AML-193 (cell line): ENCODE measurements at regions not wholly inside any gene's neighbourhood (a gene's known extent, or its start where the extent isn't known, plus 50 kb on each side); places are given as distances from the start of the nearest gene placed in this dataset.

Source experiments
- DNase-seq, 2 experiments: peaks; one replicate each; lab custom pipeline; 2025; lab: John Stamatoyannopoulos, UW

DNA sequence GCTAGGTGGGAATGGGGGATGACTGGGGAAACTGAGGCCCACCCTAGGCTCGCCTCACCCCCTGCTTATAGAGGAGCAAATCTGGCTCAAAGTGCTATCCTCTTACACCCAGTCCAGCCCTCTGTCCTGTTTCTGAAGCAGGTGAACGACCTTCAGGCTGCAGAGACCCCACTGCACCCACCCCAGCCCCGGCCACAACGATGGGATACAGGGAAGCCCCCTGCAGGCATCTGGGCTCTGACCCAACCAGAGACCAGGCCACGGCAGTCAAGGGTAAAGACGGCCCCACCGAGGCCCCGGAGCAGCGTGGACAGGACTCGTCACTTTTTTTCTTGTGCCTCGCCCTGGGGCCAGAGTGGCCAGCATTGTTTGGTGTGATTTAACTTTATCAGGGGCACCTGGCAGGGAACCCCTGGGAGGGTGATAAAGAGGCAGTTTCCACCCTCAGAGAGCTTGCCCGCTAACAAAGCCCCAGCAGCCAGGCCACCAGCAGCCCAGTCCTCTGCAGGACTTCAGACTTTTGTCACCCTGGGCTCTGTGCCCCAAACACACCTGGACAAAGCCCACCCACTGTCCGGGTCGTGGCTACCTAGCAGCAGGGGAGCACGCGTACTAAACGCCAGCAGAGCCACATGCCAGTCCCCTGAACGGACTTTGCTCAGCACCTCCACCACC, 612.6 kb downstream of the TBC1D22A start:
- no peak for DNase-seq

DNA sequence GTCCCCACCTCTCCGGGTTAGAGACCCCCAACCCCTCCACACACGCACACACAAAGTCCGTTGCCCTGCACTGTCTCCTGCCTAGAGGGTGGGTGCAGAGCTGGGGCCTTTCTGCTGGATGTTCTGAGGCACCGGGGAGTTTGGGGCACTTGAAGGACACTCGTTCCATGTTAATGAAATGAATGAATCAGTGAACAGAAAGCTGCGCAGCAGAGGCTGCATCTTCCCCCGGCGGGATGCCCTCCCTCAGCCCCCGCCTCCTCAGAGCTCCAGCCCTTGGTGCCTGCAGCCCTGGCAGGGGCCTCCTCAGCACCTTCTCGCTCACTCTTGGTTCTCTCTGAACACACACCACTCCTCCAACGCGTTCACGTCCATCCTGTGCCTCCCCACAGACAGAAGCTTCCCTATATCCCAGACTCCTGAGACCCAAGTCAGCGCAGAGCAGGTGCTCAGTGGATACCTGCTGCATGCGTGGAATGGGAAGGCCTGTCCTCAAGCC, 611.9 kb downstream of the TBC1D22A start:
- no peak for DNase-seq

GRCh38 chr22:47373648-47374272, 611.3 kb downstream of the TBC1D22A start:
- no peak for DNase-seq

- DNase-seq = no peak
Observed at GRCh38 chr22:47372596-47373385, 610.3 kb downstream of the TBC1D22A start.

DNA sequence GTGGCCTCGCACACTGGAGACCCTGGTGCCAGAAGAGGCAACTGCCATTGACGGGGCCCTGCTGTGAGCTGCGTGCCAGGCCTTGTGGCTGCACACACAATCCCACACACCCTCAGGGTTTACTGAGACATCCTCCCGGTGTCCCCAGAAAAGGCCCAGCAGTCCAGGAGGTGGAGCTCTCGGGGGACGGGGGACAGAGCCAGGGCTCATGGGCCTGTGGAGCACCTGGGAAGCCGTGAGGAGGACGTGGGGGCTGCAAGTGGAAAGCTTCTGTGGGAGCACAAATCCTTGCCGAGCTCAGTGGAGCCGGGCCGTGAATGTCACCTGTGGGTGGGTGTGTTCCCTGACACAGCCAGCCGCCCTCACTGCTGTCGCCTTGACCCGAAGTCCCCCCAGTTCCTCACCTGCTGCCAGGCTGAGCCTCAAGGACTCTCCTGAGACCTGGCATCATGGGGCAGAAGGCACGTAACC, 609.7 kb downstream of the TBC1D22A start:
- no peak for DNase-seq

- DNase-seq = no peak
Observed at GRCh38 chr22:47371263-47372090, 609.0 kb downstream of the TBC1D22A start.

DNA sequence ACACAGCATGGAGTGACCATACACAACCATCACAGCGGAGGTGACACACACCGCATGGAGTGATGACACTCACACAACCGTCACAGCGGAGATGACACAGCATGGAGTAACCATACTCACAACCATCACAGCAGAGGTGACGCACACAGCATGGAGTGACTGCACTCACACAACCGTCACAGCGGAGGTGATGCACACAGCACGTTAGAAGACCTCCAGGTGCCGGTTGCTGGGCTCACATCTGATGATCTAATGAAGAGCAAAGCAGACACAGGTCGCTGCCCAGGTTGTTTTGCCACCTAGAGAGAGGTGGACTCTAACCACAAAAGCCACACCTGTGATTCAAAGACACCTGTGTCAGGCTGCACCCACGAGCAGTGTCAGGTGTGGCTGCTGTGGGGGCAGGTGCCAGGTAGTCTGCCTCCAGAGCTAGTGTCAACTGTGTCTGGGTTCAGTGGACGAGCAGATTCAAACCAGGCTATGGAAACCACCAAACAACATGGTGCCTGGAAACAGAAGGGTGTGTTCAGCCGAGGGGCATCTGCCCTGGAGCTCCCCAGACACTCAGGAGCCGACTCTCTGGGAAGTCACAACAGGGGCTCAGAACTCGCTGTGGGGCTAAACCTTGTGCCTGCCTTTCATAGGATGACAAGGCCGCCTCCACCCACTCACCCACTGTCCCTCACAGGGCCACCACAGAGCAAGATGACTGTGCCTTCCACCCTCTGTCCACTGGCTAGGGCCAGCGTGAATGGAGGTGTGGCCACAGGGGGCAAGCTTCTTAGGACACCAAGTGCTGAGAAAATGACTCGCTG, 608.2 kb downstream of the TBC1D22A start:
- DNase-seq = no peak

DNA sequence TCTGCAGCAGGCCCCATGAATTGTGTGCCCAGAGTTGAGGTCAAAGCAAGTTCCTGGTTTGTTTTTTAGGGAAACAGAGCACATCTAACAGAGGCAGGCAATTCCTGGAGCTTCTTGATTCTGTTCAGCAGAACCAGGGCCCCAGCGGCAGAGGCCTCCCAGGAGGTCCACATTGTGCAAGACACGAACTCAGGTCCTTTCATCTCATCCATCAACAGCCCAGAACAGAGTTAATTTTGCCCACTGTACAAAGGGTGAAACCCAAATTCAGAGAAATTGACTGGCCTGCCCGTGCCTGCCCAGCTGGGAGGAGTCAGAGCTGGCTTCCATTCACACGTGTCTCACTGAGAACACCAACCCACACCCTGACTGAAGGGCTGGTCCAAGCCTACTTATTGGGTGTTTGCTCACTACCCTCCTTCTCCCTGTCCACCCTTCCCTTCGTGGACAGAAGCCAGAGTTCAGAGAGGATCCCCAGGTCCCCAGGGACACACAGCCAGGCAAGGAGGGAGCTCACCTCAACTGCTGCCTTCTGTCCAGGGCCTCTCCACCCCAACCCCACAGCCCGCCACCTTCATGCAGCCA, 607.1 kb downstream of the TBC1D22A start:
- no peak for DNase-seq

DNA sequence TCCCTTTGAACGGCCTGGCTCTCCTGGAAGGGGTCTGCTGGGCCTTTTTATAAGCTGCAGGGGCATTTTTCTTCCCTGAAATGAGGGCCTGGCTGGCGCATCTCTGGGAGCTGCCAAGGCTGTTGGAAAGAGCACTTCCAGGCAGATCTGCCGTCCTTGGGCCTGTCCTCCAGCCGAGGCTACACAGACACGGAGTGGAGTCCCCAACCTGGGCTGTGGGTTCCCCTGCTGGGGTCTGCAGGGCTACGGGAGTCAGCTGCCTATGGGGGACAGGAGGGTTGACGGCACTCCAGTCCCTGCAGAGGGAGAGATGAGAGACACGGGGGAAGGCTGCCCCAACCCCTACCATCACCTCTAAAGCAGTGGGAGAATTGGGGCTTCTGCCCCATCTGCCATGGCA, 606.6 kb downstream of the TBC1D22A start:
- DNase-seq = no peak

GRCh38 chr22:47367993-47368945, 605.8 kb downstream of the TBC1D22A start:
- DNase-seq = no peak

GRCh38 chr22:47367107-47367690, 604.7 kb downstream of the TBC1D22A start:
- DNase-seq = no peak

DNA sequence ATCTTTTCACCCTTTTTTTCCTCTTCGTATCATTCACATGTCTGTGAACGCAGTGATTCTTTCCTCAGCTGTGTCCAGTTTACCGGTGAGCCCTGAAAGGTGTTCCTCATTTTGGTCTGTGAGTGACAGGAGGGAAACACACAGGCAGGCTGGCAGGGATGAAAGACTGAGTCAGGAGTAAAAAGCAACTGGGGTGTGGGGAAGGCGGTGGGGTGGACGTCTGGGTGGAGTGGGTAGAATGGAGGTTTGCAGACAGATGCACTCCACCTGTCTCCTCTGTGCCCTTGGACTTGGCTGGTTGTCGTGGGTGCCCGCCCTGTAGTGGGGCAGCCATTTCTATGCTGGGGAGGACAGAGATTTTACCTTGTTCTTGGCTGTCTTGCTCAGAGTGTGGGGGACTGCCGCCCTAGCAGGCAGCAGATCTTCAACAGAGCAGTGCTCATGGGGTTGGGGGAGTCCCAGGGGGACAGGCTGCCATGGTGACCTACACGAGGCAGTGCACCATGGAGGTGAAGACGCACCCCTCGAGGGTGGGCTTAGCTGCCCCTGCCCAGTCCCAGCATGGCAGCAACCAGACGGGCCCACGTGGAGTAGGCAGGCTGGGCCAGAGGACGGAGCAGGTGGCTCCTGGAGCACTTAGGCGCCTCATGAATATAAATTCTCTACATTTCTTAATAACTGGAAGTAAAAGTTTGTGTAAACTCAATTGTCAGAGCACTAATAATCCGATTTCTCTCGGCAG, 603.7 kb downstream of the TBC1D22A start:
- DNase-seq = no peak

- no peak for DNase-seq
Observed at GRCh38 chr22:47361247-47361646, 598.8 kb downstream of the TBC1D22A start.

DNA sequence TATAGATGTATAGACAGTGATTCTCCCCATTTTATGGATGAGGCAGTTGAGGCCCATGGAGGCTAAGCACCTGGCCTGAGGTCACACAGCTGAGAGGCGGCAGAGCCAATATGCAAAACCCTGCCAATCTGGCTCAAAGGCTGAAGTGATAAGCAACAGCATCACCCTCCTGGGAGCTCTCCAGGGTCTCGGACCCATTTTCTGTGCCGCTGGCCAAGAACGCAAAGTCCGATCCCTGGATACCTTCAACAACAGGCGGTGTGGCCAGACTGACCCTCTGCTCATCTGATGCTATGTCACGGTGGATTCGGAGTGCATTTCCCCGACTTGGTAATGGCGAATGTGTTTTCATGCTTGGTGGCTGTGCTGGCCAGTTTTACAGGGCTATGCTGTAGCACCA, 595.0 kb downstream of the TBC1D22A start:
- DNase-seq = no peak

DNA sequence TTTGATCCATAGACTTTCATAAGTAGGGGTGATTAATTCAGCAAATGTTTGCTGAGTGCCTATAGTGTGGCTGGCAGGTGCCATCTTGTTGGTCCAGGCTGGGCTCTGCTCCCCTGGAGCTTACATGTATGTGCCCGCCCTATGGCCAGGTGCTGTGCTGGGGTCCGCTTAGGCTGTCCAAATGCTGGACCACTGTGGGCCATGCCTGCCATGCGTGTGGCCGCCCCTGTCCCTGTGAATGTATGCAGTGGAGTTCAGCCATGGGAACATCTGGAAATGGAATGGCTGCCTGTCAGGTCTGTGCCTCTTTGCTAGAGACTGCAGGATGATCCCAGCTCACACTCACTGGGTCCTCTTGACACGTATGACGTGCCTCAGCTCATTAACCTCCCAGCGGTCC, 594.6 kb downstream of the TBC1D22A start:
- DNase-seq = no peak

- DNase-seq = no peak
Observed at GRCh38 chr22:47356511-47357011, 594.1 kb downstream of the TBC1D22A start.

DNA sequence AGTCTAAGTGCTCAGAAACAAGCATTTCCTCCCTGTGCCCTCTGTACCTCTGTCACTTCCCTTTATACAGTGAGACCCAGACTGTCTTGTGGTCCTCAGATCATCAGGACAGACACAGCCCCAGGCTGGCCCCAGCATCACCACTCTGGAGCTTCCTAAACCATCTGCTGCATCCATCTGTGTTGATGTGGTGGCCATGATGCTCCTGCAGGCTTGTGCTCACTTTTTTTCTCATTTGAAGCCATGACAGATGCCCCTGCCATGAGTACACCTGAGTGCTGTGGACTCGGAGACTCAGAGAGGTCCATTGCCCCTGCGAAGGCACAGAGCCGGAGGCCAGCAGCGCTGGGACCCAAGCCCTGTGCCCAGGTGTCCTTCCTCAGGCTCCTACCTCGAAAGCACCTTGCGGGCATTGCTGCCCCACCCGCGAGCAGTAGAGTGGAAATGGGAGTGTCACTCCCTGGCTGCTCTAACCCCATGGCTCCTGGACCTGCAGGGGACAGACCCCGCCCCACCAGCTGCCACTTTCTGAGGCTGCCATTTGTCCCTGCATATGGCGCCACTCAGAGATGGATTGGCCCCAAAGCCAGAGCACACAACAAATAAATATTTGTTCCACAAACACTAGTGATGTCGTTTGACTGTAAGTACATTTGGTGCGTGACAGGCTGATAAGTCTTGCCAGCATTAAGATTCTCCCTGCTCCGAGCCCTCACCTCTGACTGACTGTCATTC, 593.5 kb downstream of the TBC1D22A start:
- no peak for DNase-seq

GRCh38 chr22:47355388-47355725, 592.9 kb downstream of the TBC1D22A start:
- no peak for DNase-seq
